Activated CD4-positive, alpha-beta T cell treated with anti-CD3 and anti-CD28 coated beads, Interleukin-2, amount 50 U/mL, for 4 hours (primary cell): ENCODE measurements at regions not wholly inside any gene's neighbourhood (a gene's known extent, or its start where the extent isn't known, plus 50 kb on each side); places are given as distances from the start of the nearest gene placed in this dataset.

ENCODE experiments used
- DNase-seq, 2 experiments: peaks; one replicate each; pipeline ENCODE4 v3.0.0-alpha.2; 2020

- DNase-seq = no peak
Observed at GRCh38 chr13:89678466-89679121, 1668.9 kb upstream of the MIR17HG start.

DNA sequence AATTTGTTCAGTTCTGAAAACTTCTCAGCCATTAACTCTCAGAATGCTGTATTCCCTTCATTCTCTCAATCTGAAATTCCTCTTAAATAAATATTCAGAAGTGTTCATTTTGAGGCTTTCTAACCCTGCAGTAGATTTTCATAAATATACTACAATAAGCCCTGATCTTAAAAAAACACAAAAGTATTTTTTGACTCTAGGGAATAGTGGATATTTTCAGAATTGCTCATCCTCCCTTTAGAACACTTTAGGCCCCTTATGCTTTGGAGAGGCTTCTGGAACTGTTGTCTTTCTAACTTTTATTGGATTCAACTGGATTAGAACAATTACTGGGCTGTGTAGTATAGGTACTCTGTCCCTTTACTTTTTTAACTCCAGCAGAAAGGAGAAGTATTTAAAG, 1662.6 kb upstream of the MIR17HG start:
- DNase-seq = no peak

GRCh38 chr13:89686171-89686570, 1661.3 kb upstream of the MIR17HG start:
- no peak for DNase-seq

DNA sequence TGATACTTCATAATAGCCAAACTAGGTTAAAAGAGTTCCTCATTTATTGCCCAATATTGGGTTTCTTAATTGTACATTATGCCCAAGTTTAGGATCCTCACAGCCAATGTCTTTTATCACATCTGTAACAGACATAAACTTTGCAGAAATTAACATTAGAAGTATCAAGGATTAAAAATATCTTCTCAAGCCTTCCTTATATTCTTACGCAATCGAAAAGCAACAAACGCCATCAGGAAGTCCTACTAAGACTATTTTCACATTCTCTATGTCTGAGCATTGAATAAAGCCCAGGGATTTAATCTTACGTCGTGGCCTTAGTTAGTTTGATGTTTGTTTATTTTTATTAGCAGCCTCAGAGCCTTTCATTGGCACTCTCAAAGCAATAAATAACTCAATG, 1660.4 kb upstream of the MIR17HG start:
- no peak for DNase-seq

DNA sequence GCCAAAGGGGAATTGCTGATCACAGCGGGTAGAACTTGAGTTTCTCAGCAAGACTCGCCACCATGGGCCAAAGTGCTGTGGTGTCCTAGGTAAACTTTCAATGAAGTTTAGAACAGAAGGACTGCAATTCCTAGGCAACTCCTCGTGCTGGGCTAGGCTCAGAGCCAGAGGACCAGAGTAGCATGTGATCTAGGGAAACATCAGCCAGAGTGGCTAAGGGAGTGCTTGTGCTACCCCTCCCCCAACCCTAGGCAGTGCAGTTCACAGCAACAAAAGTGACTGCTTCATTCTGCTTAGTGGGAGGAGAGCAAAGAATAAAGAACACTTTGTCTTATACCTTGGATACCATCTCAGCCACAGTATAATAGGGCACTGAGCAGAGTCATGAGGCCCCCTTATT, 1658.6 kb upstream of the MIR17HG start:
- no peak for DNase-seq

DNA sequence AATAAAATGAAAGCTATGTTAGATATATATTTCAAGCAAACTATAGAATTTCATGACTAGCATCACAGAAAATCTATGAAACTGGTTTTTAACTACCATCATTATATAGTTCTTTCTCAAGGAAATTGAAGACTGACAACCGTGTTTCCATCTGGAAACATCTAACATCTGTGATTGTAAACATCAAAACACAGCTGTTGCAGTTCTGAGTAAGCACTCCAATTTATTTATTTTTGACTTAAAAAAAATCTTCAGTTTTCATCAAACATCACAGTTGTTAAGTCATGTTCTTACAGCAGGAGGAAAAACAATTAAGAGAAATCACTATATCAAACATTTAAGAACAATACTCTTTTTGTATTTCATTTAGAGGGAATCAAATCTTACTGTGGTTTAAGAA, 1653.0 kb upstream of the MIR17HG start:
- no peak for DNase-seq

DNA sequence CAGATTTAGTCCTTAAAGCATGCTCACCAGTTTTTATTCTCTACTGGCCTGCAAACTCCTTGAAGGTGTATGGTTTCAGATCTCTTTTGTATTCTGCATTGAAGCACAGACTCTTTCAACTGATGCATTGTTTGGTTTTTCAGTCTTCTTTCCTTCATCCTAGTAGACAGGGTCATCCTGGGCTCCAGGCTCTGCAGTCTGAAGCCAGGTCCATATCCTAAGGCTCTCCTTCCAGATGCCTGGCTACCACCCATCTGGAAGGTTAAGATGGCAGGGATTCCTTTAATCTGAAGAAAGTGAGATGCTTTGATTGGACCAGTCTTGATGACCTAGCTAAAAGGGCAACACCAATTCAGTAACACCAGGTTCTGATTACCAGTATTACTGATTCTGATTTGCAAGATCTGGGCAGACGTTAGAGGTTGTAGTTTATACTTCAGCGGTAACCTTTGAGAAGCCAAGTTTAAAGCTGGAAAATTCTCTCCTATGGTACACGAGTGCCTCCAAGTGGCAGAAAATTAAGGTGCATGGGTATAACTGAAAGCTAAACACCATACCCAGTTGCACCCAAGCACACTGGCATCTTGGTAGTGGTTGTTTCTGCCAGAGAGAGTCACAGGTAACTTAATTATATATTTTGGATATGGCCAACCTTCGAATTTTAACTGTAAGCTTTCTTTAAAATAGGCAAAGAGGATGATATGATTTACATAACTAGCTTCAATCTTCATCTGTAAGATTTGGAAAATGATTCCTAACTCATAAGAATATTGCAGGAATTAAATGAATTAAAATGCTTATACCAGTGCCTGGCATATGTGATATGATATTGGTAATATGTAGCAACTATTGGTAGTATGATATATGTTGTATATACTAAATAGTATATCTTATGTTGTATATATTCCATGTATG, 1651.9 kb upstream of the MIR17HG start:
- DNase-seq = no peak

DNA sequence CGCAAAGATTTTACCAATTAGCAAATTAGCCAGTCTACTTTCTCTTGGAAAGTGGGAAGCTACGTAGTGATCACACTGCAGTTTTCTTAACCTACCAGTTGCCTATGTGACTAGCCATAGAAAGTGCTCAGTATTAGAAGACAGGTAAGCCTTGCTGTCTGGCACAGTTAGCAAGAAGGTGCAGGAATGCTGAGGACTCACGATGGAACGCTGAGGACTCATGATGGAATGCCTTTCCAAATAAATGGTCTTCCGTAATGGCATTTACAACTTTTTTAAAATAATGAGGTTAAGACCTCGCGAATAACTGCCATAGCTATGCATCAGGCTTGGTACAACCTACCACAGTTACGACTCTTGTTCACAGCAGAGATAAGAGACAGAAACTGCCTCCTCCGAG, 1645.6 kb upstream of the MIR17HG start:
- no peak for DNase-seq

DNA sequence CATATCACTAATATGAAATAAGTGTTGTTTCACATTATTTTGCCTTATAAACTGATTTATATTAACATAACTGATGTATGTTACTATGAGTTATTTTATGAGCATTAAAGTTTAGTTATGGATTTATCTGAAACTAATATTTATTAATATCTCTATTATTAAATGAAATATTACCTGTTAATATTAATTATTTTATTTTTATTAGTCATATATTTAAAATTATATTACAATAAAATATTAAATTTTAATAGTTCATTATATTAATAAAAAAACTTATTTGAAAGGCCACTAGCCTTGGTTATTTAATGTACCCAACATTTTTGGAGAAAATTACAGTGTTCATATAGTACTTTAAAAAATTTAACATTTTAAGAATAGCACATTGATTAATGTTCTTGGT, 1643.4 kb upstream of the MIR17HG start:
- no peak for DNase-seq

DNA sequence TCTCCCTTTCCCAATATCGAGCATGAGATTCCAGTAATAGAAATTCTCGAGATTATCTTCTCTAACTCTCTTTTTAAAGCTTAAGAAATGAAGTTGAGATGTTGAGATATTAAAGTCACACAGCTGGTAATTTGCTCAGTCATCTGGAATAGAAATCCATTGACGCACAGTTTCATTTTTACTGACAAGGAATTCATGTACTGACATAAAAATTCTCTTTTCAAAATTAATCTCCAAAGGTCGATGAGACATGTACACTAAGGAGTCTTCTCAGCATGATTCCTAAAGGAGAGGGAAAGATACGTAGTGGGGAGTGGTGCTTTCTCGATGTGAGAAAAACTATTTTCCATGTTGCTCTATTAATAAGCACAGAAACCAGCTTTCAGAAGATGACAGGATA, 1639.5 kb upstream of the MIR17HG start:
- DNase-seq = no peak

DNA sequence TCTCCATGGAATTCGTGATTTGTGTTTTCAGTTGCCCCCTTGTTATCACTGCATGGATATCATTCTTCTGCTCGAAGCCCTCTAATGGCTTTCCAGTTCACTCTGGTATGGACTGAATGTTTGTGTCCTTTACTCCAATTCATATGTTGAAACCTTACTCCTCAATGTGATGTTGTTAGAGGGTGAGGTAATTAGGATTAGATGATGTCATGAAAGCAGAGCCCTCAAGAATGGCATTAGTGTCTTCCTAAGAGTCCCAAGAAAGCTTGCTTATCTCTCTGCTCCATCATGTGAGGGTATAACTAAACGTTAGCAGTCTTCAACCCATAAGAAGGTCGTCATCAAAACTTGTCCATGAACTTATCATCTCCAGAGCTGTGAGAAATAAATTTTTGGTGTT, 1626.3 kb upstream of the MIR17HG start:
- no peak for DNase-seq

- no peak for DNase-seq
Observed at GRCh38 chr13:89726690-89727435, 1620.6 kb upstream of the MIR17HG start.

- no peak for DNase-seq
Observed at GRCh38 chr13:89733829-89734228, 1613.7 kb upstream of the MIR17HG start.

DNA sequence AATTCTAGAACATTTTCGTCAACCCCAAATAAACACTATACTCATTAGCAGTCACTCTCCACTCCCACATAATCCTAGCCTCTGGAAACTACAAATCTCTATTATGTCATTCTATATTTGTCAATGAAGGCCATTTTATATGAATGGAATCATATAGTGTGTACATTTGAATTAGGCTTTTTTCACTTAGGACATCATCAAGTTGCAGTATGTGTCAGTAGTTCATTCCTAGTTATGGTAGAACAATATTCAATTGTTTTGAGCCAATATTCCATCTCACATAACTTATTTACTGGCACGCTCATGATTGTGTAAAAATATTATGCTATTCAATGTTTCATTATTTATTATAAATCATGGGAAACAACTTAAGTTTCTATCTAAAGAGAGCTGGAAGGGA, 1610.4 kb upstream of the MIR17HG start:
- DNase-seq = no peak

DNA sequence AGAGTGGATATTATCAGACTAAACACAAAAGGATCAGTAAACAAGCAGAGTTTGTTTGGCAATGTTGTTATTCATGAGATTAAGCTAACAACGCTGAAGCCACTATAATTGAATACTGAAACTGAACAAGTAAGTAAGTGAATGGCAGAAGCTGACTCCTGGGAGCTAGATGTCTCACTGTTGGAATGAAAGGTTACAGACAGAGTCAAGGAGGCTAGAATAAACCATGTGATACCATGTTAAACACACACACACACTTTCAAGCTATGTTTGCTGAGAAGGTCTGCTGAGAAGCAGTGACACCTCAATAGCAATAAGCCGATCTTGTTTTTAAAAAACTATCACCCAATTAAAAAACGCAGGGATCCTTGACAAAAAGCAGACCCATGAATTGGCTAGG, 1609.4 kb upstream of the MIR17HG start:
- DNase-seq = no peak

- DNase-seq = no peak
Observed at GRCh38 chr13:89740994-89741685, 1606.3 kb upstream of the MIR17HG start.

- no peak for DNase-seq
Observed at GRCh38 chr13:89746554-89746953, 1600.9 kb upstream of the MIR17HG start.

- DNase-seq = no peak
Observed at GRCh38 chr13:89748716-89749115, 1598.8 kb upstream of the MIR17HG start.

DNA sequence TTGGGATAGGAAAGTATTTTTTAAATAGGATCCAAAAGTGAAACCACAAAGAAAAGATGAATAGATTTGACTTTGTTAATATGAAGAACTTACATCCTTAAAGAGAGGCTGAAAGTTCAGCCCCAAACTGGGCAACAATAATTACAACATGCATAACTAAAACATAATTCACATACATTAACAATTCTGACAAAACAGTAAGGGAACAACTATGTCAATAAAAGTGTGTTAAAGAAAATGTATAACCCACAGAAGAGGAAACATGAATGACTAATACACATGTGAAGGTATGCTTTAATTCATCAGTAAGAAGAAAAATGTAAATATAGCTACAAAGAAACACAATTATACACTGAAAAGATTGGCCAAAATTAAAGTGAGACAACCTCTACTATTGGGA, 1597.6 kb upstream of the MIR17HG start:
- DNase-seq = no peak

- DNase-seq = no peak
Observed at GRCh38 chr13:89750371-89750770, 1597.1 kb upstream of the MIR17HG start.

DNA sequence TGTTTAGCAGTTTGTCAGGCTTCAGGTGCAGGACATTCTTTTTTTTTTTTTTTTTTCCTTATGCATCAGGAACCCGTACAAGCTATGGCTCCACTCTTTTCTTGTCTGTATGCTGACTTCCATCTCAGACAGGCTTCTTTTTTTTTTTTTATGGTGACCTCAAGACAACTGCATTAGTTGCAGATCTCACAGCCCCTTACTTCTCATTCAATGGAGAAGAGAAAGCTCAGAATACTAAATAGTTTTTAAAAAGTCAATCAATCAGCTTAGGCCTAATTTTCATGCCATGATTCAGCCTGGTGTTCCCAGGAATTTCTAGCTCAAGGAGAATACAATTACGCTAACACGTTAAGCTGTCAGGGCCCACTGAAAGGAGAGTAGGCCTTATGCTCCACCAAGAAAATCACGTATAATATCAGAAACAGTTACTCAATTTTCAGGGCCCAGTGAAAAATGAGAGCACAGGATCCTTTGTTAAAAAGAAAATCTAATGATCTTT, 1596.0 kb upstream of the MIR17HG start:
- no peak for DNase-seq

GRCh38 chr13:89752394-89752793, 1595.1 kb upstream of the MIR17HG start:
- no peak for DNase-seq
